Nephron progenitor cell (in vitro differentiated cells): ENCODE measurements at regions not wholly inside any gene's neighbourhood (a gene's known extent, or its start where the extent isn't known, plus 50 kb on each side); places are given as distances from the start of the nearest gene placed in this dataset.
"Not testable (repeated sequence)": the region's sequence is repeated elsewhere in the genome, so short reads cannot be mapped to it uniquely, and the experiment has no call there.

Source experiments
- DNase-seq: peaks from one replicate; pipeline ENCODE4 v3.0.0; 2021
- H3K27ac Mint-ChIP-seq: 2 replicates; pipeline ENCODE4 v1.8.0; 2021; ENCODE audit warnings: mild to moderate bottlenecking, moderate library complexity, mixed read lengths
- H3K27me3 Mint-ChIP-seq: 2 replicates; pipeline ENCODE4 v1.8.0; 2021; ENCODE audit warnings: mild to moderate bottlenecking, low read depth, mixed read lengths; ENCODE audit not compliant: poor library complexity
- H3K36me3 Mint-ChIP-seq: 2 replicates; pipeline ENCODE4 v1.8.0; 2021; ENCODE audit warnings: low read depth, mixed read lengths
- H3K4me1 Mint-ChIP-seq: 2 replicates; pipeline ENCODE4 v1.8.0; 2021; ENCODE audit warnings: mixed read lengths
- H3K4me3 Mint-ChIP-seq: 2 replicates; pipeline ENCODE4 v1.8.0; 2021; ENCODE audit warnings: mild to moderate bottlenecking, moderate library complexity, mixed read lengths
- H3K9me3 Mint-ChIP-seq: 2 replicates; pipeline ENCODE4 v1.8.0; 2021; ENCODE audit warnings: mild to moderate bottlenecking, moderate library complexity, mixed read lengths
- TF ChIP-seq, protein P1 (sequence below): fragments of 200-600 bp; sonication (generic); IDR thresholded peaks from 2 replicates; pipeline ENCODE4 v1.5.0; 2021; ENCODE audit warnings: antibody characterized with exemption

DNA sequence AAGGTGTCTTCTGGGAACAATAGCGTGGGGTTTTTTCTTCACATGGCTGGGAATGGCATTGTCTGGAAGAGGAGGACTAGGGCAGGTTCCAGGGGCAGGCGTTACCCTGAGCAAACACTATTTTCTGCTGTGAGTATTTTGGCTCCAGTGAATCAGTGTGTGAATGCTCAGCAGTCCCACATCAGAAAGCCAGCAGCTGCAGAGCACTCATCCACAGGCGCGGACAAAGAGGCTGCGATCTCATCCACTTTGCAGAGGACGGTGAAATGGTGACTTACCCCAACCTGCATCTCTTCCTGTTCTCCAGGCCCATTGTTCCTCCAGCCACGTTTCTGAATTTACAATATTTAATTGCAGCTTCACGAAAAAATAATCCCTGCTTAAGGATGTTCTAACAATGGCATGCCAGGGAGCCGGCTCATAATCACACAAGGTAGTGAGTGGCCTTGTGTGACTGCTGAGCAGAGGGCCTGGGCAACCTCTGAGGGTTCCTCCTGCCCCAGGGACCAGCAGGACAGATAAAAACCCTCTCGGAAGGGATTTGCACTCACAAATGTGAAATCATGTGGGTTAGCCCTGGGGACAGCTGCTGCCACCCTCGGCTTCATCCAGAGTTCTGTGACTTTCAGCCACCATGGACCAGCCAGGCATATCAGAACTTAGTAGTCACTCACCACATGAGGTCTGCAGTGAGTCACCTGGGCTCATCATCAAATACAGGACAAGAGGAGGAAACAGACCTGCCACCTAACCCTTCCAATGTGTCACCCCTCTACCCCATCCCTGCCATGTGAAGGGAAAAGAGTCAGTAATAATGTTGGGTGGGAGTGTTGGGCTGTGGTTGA, 65.0 kb upstream of the EN2 start:
- TF ChIP-seq, protein P1, sequence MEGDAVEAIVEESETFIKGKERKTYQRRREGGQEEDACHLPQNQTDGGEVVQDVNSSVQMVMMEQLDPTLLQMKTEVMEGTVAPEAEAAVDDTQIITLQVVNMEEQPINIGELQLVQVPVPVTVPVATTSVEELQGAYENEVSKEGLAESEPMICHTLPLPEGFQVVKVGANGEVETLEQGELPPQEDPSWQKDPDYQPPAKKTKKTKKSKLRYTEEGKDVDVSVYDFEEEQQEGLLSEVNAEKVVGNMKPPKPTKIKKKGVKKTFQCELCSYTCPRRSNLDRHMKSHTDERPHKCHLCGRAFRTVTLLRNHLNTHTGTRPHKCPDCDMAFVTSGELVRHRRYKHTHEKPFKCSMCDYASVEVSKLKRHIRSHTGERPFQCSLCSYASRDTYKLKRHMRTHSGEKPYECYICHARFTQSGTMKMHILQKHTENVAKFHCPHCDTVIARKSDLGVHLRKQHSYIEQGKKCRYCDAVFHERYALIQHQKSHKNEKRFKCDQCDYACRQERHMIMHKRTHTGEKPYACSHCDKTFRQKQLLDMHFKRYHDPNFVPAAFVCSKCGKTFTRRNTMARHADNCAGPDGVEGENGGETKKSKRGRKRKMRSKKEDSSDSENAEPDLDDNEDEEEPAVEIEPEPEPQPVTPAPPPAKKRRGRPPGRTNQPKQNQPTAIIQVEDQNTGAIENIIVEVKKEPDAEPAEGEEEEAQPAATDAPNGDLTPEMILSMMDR: no peak
- no peaks in the 10 kb centered on the region for H3K36me3 Mint-ChIP-seq
- H3K27ac Mint-ChIP-seq: no peak overlapping the region
- H3K27me3 Mint-ChIP-seq: peaks cover 35% of the 10 kb centered on the region
- H3K4me1 Mint-ChIP-seq: peaks cover 6% of the 10 kb centered on the region
- no peak overlapping the region for H3K4me3 Mint-ChIP-seq
- peaks cover 6% of the 10 kb centered on the region for H3K9me3 Mint-ChIP-seq
- DNase-seq: no peak

DNA sequence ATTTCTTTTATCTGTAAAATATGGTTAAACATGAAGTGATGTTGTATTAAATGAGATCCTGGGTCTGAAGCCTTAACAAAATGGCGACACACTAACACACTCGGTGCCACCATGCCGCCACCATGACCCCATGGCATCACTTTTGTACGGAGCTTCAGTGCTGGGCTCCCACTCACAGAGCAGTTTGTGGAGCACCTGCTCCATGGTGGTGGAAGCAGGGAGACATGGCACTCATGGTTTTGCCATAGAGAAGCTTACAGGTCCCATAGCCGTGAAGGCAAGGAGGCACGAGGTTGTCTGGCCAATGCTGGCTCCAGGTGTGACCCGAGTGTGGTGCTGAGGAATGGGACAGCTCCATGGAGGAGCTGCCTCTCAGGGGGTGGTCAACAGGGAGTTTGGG, 63.5 kb upstream of the EN2 start:
- Mint-ChIP-seq H3K4me3 (no peak overlapping the region), H3K36me3 (no peaks in the 10 kb centered on the region), H3K4me1 (peaks cover 5% of the 10 kb centered on the region)

DNA sequence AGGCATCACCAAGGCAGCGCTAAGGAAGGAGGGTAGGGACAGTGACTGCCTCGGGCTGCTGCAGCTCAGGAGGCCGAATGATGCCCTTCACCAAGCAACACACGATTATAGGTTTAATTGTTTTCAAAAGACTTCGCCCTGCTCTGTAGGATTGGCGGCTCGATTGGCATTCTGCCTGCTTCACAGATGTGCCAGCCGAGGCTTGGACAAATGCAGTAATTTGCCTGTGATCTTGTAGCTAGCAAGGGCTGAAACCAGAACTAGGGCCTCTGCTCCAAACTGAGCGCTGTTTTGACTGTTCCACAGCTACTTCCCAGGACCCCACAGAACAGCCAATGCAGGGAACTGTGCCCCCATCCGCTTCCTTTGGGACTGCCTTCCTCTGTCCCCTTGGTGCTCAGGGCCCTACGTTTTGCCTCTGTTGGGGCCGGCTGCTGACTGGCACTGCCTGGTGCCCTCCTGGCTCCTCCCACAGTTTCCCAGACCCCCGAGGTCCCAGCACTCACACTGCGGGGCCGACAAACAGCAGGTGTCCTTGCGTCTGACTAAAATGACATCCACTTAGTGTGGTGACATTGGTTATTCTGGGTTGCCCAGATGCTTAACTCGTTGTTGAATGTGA, 62.6 kb upstream of the EN2 start:
- H3K27me3 Mint-ChIP-seq: peaks cover 32% of the 10 kb centered on the region
- peaks cover 5% of the 10 kb centered on the region for H3K4me1 Mint-ChIP-seq
- H3K36me3 Mint-ChIP-seq: no peaks in the 10 kb centered on the region
- TF ChIP-seq, protein P1: no peak
- H3K4me3 Mint-ChIP-seq: no peak overlapping the region
- peaks cover 9% of the 10 kb centered on the region for H3K9me3 Mint-ChIP-seq
- no peak for DNase-seq
- H3K27ac Mint-ChIP-seq: no peak overlapping the region

More for the DNA sequence above, 63.5 kb upstream of the EN2 start:
- Mint-ChIP-seq H3K27ac (no peak overlapping the region), H3K9me3 (peaks cover 9% of the 10 kb centered on the region), H3K27me3 (peaks cover 28% of the 10 kb centered on the region)
- no peak for DNase-seq
- TF ChIP-seq, protein P1: no peak

DNA sequence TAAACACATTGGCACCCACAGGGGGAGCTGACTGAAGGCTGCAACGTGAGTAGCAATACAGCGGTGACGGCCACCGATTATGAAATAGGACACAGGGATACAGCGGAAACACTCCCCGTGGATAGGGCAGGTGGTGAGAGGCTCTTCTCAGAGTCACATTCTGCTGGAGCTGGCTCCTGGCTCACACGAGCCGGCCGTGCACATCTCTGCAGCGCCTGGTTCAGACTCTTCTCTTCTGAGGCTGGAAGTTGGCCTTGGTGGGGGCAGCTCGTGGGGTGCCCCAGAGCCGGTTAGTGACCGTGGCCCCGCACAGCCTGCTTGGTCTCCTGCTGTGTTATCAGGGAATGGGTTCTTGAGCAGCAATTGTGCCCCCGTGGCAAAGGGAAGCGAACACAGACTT, 61.3 kb upstream of the EN2 start:
- Mint-ChIP-seq H3K9me3 (peaks cover 14% of the 10 kb centered on the region), H3K27me3 (peaks cover 44% of the 10 kb centered on the region), H3K4me1 (peaks cover 5% of the 10 kb centered on the region), H3K27ac (no peak overlapping the region), H3K4me3 (no peak overlapping the region), H3K36me3 (no peaks in the 10 kb centered on the region)
- DNase-seq: no peak
- TF ChIP-seq, protein P1: no peak

DNA sequence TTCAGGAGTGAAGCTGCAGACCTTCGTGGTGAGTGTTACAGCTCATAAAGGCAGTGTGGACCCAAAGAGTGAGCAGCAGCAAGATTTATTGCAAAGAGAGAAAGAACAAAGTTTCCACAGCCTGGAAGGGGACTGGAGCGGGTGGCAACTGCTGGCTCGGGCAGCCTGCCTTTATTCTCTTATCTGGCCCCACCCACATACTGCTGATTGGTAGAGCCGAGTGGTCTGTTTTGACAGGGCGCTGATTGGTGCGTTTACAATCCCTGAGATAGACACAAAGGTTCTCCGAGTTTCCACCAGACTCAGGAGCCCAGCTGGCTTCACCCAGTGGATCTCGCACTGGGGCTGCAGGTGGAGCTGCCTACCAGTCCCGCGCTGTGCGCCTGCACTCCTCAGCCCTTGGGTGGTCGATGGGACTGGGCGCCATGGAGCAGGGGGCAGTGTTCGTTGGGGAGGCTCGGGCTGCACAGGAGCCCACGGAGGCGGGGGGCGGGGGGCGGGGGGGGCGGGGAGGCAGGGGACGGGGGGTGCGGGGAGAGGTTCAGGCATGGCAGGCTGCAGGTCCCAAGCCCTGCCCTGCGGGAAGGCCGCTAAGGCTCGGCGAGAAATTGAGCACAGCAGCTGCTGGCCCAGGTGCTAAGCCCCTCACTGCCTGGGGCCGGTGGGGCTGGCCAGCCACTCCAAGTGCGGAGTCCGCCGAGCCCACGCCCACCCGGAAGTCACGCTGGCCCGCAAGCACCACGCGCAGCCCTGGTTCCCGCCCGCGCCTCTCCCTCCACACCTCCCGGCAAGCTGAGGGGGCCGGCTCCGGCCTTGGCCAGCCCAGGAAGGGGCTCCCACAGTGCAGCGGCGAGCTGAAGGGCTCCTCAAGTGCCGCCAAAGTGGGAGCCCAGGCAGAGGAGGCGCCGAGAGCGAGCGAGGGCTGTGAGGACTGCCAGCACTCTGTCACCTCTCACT, 59.9 kb upstream of the EN2 start:
- not testable (repeated sequence) for H3K27ac Mint-ChIP-seq, H3K36me3 Mint-ChIP-seq, H3K4me3 Mint-ChIP-seq, DNase-seq, H3K4me1 Mint-ChIP-seq
- H3K9me3 Mint-ChIP-seq: peaks cover 21% of the 10 kb centered on the region
- peaks cover 52% of the 10 kb centered on the region for H3K27me3 Mint-ChIP-seq

DNA sequence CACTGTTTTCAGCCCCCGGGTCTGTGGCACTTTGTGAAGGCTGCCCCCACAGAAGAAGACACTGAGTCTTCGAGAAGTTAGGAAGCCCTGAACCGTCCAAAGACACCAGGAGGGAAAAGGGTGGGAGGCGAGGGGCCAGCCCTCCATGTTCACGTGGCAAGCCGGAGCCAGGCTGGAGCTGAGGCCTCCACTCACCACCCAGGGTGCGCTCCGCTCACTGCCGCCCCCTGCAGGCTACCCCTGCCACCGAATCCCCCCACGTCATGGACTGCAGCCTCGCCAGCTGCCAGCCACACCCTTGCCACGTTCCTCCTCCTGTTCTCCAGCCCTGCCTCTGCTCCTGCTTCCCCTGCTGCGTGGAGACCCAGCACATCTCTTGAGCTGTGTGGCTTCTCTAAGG, 59.0 kb upstream of the EN2 start:
- TF ChIP-seq, protein P1: no peak
- peaks cover 5% of the 10 kb centered on the region for H3K4me1 Mint-ChIP-seq
- H3K4me3 Mint-ChIP-seq: no peak overlapping the region
- DNase-seq: no peak
- peaks cover 21% of the 10 kb centered on the region for H3K9me3 Mint-ChIP-seq
- no peaks in the 10 kb centered on the region for H3K36me3 Mint-ChIP-seq
- no peak overlapping the region for H3K27ac Mint-ChIP-seq
- peaks cover 59% of the 10 kb centered on the region for H3K27me3 Mint-ChIP-seq
